SH-SY5Y (cell line): ENCODE measurements at regions not wholly inside any gene's neighbourhood (a gene's known extent, or its start where the extent isn't known, plus 50 kb on each side); places are given as distances from the start of the nearest gene placed in this dataset.

Source experiments
- GATA2 ChIP-seq: IDR thresholded peaks from 2 replicates; pipeline ENCODE4 v1.6.1; 2011; ENCODE audit warnings: mild to moderate bottlenecking, low read depth, low read length
- GATA3 ChIP-seq: IDR thresholded peaks from 2 replicates; pipeline ENCODE4 v1.6.1; 2011; ENCODE audit warnings: low read depth, mild to moderate bottlenecking, low read length, moderate library complexity

GRCh38 chr11:92324890-92325289 is 100.3 kb downstream of the FAT3 start:
- TF ChIP-seq GATA2 (no peak), GATA3 (no peak)
